GOT3 (cell line): ENCODE measurements at regions not wholly inside any gene's neighbourhood (a gene's known extent, or its start where the extent isn't known, plus 50 kb on each side); places are given as distances from the start of the nearest gene placed in this dataset.
"Not testable (repeated sequence)": the region's sequence is repeated elsewhere in the genome, so short reads cannot be mapped to it uniquely, and the experiment has no call there.

ENCODE experiments used
- DNase-seq: peaks from one replicate; lab custom pipeline; 2025; ENCODE audit warnings: mixed read lengths; lab: John Stamatoyannopoulos, UW

DNA sequence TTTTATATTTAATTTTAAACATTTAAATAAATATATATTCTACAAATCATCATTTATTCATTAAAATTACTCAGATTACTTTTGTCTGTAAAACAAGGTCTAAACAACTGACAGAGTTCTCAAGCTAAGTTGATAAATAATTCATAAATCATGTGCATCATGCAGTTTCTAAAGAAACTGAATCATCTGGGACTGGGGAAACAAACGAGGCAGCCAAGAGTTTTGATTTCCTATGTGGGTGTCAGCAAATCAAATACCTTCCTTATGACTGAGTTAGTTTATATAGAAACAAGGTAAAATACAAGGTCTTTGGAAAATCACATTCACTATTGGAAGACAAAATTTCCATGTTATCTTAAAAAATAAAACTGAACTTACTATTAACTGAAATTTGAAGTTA, 149.9 kb upstream of the BEND6 start:
- no peak for DNase-seq

DNA sequence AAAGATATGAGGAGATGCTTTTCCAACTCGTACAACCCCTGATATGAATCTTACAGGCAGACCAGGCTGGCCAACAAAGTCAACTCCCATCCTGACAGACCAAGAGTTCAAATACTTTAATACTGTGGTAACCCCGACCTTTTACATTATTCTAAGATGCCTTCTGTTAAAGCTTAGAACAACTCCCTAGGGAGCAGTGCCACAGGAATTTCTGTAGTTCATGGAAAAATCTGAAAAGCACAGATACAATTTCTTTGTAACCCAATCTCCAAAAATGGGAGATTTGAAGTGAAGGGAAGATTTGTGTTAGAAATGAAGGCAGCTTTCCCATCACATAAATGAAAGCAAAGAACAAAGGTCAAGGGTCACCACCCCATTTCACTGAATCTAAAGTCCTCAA, 151.3 kb upstream of the BEND6 start:
- no peak for DNase-seq

DNA sequence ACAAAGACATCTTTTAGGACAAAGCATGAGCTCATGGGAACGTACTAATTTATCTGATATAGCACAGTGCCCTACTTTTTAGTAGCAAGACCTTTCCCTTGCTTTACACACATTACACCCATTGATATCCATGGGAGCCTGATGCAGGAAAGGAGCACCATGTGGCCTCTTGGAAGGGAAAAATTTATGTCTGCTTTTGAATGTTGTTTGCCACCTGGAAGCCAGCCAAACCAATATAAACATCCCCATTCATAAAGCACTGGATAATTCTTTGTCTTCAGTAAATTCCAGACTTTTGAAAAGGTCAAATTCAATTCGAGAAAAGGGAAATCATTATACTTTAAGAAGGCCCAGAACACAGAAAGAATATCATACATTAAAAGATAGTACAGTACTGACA, 152.3 kb upstream of the BEND6 start:
- no peak for DNase-seq

DNA sequence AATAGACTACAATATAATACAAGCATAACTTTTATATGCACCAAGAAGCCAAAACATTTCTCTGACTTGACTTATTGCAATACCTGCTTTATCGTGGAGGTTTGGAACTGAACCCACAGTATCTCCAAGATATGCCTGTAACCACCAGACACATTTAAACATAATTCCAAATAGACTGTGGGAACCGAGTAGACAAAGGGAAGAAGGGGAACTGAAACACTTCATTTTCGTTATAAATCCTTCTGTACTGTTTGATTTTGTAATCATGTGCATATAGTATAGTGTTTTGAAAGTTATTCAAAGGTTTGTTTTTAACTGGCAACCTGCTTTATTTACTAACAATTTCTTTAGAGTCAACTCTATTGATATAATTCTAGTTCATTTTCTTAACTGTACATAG, 154.9 kb upstream of the BEND6 start:
- no peak for DNase-seq

DNA sequence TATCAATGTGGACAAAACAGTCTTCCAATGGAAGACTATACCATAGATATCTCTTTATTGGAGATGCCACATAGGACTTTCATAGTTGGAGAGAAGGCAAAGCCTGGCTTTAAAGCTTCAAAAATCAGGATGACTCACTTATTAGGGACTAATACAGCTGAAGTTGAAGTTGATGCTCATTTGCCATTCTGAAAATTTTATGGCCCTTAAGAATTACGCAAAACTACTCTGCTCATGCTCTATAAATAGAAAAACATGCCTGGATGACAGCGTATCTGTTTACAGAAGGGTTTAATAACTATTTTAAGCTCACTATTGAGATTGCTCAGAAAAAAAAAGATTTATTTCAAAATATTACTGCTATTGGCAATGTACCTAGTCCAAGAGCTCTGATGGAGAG, 155.5 kb upstream of the DST start:
- DNase-seq: no peak

DNA sequence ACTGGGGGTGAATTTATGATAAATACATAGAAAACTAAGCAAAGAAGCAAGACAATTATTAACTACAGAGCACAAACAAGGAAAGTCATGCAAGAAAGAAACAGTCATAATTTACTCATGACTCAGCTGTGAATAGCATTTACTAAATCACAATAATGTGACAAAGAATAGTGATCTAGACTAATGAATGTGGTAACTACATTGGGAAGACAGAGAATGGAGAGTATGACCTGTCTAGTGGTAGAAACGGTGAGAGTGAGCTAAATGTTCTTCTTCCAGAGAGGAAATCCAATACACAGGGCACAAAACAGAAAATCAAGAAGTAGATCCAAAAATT, 153.5 kb upstream of the DST start:
- no peak for DNase-seq

DNA sequence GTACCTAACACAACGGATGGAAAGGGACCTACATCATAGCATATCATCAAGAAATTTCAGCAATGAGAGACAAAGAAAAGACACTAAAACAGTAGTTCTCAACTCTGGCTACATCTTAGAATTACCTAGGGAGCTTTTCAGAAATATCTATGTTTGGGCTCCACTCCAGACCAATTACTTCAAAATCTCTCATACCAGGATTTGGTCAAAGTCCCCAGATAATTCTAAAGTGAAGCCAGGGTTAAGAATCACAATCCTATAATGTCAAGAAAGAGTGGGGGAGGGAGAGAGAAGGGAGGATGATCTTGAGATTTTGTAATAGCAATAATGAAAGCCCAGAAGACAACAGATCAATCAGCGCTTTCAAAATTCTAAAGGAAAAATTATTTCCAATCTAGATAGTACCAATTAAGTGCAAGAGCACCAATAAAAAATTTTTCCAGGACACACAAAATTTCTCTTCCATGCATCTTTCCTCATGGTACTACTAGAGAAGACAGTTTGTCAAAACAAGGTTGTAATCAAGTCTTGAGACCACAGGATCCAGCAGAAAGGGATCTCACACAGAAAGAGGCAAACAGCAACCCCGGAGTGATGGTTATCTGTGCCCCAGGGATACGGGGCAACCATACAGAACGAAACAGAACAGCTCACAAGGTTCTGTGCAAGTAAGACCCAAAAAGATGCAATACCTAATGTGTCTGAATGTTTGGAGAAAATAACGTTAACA, 152.9 kb upstream of the DST start:
- no peak for DNase-seq

DNA sequence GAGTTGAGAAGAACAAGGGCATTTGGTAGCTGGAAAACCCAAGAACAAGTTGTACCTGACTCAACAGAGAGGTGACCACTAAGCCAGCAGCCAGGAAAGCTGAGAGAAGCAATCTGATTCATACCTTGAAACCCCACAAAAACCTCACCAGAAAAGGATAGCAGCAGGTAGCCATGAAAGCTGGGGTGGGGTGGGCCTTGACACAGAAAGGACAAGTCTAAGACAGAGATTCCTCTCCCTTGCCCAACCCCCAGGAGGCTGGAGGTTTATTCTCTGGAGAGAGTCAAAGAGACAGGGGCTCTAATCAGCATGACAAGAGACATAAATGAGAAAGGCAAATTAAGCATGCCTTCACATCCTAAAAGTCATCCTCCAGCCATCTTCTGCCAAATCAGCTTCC, 151.7 kb upstream of the DST start:
- DNase-seq: no peak

DNA sequence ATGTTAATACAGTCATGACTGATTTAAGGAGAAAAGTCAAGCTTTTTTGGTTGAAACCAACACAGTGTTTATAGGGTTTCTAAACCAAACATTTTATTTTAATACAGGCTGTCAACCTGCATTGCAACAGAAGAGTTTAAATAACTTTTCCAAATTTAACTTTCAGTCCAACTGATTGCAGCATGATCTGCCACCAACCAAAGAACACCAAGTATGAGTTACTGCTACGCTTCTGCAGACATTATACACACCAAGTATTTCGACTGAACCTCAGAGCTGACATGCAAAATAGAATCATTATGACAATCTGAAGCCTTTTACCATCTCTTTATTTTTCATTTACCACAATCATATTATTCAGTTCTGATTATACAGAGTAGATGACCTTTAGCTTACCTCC, 151.2 kb upstream of the DST start:
- no peak for DNase-seq

DNA sequence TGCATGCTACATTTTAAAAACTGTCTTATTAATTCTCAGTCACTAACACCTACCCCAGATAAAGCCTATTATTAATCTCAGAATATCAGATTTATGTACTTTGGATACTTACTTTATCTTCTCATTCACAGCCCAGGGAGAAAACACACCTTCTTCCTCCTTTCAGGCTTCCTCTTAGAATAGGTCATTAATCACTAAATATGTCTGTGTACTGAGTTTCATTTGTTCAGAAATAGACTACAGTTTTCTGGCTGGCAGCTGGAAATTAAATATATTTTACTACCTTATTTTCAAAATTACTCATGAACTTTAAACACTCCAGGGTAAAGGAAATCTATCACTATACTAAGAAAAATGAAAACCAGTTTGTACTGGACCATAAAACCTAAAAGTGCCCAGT, 147.7 kb upstream of the DST start:
- DNase-seq: no peak

DNA sequence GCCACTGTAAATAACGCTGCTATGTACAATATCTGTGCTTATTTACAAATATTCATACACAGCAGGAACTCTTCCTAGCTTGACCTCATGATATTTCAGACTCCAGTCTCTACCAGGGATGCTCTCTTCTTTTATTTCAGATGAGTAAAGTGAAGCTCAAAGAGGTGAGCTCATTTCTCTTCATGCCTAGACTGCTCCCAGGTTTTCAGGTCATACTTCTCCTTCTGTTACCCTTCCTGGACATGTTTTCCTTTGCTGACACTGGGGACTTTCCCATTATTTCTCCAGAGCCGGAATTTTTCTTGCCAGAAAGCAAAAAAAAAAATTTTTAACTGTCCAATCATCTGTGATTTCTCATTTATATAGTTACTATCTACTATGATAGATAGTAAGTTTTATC, 147.2 kb upstream of the DST start:
- no peak for DNase-seq

DNA sequence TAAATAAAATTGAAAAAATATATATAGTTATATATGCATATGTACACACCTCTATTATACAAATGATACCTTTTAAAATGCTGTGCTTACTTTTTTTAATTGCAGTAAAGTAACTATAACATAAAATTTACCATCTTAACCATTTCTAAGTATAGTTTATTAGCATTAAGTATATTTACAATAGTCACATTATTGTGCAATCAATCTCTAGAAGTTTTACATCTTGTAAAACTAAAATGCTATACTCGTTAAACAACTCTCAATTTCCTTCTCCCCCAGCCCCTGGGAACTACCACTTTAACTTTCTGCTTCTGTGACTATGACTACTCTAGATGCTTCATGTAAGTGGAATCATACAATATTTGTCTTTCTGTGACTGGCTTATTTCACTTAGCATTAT, 146.7 kb upstream of the DST start:
- DNase-seq: no peak

DNA sequence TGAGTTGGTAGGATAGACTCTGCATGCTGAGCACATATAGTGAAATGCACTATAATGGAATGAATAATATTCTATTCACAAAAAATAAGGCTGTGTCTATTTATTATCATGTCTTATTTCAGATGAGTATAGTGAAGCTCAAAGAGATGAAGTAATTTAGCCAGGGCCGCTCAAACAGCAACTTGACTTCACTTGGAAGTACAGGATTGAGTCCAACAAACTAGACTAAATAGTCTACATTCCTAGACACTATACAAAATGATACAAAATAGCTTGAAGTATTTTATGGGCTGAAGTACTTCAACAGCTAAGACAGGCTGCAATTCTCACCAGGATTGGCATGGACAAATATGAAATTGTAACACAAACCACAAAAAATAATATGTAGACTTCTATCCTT, 144.5 kb upstream of the DST start:
- no peak for DNase-seq

DNA sequence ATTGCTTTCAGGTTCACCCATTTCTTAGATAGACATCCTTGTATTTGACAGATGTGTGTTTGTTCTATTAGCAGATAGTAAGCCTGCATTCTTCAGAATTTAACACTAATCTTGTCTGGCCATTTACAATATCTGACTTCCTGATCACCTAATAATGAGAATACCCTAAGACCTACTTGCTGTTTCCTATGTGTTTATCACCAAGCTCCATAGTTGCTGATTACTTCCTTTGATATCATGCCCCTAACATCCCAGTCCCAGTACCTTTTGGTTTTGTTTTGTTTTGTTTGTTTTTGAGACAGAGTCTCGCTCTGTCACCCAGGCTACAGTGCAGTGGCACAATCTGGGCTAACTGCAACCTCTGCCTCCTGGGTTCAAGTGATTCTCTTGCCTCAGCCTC, 143.6 kb upstream of the DST start:
- no peak for DNase-seq

DNA sequence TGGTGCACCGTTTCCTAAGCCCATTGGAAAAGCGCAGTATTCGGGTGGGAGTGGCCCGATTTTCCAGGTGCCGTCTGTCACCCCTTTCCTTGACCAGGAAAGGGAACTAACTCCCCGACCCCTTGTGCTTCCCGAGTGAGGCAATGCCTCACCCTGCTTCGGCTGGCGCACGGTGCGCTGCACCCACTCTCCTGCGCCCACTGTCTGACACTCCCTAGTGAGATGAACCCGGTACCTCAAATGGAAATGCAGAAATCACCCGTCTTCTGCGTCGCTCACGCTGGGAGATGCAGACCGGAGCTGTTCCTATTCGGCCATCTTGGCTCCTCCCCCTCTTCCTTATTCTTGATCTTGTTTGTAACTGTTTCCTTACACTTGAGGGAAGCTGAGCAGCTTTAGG, 142.8 kb upstream of the DST start:
- not testable (repeated sequence) for DNase-seq

DNA sequence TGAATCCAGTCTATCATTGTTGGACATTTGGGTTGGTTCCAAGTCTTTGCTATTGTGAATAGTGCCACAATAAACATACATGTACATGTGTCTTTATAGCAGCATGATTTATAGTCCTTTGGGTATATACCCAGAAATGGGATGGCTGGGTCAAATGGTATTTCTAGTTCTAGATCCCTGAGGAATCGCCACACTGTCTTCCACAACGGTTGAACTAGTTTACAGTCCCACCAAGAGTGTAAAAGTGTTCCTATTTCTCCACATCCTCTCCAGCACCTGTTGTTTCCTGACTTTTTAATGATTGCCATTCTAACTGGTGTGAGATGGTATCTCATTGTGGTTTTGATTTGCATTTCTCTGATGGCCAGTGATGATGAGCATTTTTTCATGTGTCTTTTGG, 137.4 kb upstream of the DST start:
- DNase-seq: not testable (repeated sequence)

DNA sequence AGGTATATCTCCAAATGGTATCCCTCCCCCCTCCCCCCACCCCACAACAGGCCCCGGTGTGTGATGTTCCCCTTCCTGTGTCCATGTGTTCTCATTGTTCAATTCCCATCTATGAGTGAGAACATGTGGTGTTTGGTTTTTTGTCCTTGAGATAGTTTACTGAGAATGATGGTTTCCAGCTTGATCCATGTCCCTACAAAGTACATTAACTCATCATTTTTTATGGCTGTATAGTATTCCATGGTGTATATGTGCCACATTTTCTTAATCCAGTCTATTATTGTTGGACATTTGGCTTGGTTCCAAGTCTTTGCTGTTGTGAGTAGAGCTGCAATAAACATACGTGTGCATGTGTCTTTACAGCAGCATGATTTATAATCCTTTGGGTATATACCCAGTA, 135.8 kb upstream of the DST start:
- not testable (repeated sequence) for DNase-seq

DNA sequence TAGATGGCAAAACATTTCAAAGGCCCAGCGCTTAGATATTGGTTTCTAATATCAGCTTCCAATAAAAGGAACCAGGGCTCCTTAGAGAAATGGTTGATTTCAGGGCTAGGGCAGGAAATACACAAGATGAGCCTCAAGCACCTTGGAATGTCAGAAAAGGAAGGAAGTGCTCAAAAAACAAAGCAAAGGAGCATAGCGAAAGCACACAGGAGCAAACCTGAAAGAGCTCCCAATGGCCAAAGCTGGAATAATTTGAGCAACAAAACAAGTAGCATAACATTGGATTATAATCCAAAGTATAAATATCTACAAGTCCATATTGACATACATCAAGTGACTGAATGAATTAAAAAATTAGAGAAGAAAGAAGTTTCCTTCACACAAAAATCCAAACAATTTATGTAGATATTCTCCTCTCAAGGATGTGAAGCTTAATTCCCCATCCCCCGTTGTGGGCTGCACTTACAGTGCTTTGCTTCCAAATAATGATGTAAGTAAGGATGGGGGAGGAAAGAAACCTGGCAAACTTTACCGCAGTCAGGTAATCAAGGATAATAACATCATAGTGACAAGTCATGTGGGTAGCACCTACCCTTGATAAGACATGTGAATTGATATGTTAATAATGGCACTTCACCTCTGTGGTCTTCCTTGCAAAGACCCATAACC, 132.9 kb upstream of the DST start:
- DNase-seq: no peak

DNA sequence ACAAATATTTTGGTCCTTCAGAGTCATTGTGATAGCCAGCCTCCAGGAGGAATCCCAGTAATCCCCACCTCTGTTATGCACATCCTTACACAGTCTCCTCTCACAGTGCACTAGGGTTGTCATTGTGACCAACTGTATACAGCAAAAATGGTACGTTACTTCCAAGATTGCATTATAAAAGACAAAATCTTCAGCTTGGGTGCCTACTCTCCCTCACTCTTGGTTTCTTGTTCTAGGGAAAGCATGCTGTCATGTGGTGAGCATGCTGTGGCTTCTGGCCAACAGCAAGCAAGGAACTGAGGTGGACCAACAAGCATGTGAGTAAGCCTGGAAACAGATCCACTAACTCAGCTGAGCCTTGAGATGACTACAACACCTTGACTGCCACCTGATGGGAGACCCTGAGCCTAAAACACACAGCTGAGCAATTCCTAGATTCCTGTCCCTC, 130.1 kb upstream of the DST start:
- no peak for DNase-seq

DNA sequence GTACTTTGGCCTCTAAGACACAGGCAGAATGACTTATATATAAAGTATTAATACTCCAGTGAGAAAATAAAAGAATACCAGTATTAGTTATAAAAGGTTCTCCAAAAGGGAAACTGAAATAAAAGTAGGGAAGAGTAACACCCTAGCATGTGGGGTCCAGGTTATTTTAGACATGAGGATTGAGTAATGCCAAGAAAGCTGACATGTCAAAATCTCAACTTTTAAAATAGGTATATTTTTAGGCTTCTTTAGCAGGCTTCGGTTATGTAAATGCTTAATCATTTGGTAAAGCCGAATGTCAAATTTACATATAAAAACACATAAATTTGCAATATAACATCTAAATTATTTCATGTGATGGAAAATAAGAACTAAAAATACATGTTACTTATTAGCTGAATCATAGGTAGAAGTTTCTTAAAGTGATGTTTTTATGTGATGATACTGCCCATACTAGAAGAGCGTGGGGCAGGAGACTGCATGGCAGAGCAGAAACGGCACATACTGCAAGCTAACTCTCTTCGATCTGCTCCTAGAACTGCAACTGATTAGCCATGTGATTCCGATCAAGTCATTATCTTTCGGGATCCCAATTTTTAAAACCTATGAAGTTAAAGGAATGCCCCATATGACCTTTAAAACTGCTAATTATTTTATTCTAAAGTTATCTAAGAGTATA, 129.4 kb upstream of the DST start:
- DNase-seq: no peak

DNA sequence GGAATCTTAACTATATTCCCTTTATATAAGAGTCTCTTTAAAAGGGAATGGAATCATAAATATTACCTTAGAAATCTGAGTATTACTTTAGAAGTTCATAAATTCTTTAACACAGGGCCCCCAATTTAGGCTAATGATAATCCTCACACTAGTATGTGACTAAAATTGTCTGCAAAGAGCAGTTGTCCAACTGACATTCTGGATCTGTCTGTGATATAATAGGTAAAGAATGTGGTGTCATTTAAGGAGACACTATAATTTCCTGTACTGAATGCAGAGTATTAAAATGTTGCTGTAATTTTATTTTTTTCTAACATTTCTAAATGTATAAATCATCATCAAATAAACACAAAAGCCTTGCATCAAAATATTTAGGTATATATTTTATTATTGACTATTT, 128.5 kb upstream of the DST start:
- no peak for DNase-seq

DNA sequence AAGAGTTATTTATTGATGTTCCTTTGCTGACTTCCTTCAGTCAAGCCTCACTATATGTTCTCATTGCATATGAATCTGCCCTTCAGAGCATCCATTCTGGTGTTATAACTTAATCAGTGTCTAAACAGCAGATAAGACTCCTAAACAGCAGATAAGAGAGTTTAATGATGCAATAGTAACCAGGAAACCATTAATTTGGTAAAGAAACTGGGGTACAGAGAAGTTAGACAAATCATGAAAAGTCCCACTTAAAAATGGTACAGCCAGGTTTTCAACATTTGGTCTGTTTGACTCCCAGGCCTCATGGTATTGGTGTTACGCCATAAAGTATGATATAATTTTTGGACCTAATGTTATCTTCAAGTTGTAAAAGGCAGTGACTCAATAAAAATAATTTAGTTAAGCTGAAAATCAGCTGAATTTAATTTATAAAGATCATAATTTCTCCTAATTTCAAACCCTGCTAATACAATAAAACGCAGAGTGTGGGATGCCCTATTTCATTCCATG, 127.4 kb upstream of the DST start:
- DNase-seq: no peak

DNA sequence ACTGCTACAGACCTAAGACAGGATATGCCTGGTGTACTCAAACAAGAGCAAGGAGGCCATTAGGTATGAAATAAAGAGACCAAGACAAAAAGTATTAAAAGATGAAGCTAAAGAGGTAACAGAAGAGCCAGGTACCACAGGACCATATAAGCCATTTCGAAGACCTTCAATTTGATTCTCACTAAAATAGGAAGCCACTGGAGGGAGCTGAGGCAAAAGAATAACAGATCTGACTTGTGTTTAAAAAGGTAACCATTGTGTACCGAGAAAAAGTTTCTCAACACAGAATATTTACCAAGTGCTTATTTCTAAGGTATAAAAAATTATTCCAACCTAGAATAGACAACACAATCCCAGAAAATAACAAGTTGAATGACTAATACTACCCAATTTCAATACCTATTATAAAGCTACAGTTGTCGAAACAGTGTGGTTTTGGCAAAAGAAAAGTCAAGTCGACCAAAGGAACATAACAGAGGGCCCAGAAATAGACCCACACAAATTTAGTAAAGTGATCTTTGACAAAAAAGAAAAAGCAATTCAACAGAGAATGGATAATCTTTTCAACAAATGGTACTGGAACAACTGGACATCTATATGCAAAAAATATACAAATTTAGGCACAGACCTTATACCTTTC, 125.3 kb upstream of the DST start:
- DNase-seq: no peak
